ENCODE measurements at regions not wholly inside any gene's neighbourhood (a gene's known extent, or its start where the extent isn't known, plus 50 kb on each side); places are given as distances from the start of the nearest gene placed in this dataset.

- Histone ChIP-seq H3K4me3 (ENCODE audit: low read length) (no peak overlapping the region), H3K27me3 (replicated peaks; ENCODE audit: insufficient read depth, low read length) (no peaks in the 10 kb centered on the region), H3K9me3 (replicated peaks; ENCODE audit: insufficient read depth, low read length) (no peaks in the 10 kb centered on the region), H3K9me2 (replicated peaks; ENCODE audit: insufficient read depth, low read length) (no peaks in the 10 kb centered on the region), H3K36me3 (replicated peaks; ENCODE audit: insufficient read depth, low read length) (no peaks in the 10 kb centered on the region), H3K4me1 (ENCODE audit: low read length) (no peaks in the 10 kb centered on the region), H3F3A (ENCODE audit: insufficient read depth, low read length) (no peaks in the 10 kb centered on the region), H3K9ac (ENCODE audit: low read length) (no peak overlapping the region), H3K4me2 (ENCODE audit: low read depth, low read length) (no peak overlapping the region), H4K20me1 (ENCODE audit: insufficient read depth, low read length) (no peaks in the 10 kb centered on the region), H3K79me2 (ENCODE audit: low read length) (no peaks in the 10 kb centered on the region), H3K27ac (ENCODE audit: low read length) (no peak overlapping the region), H2AFZ (ENCODE audit: low read length) (no peak overlapping the region)
- TF ChIP-seq EZH2phosphoT487 (IDR thresholded peaks at IDR 0.05; ENCODE audit: low read length): no peak
- no peak for TF ChIP-seq EZH2 (optimal IDR thresholded peaks at IDR 0.05; ENCODE audit: low read depth, low read length)
- no peak for TF ChIP-seq CTCF (IDR thresholded peaks at IDR 0.05; ENCODE audit: low read length)
- DNase-seq: no peak
Measured at GRCh38 chr21:19731251-19731650, 1267.0 kb upstream of the NCAM2 start.

- TF ChIP-seq CTCF (IDR thresholded peaks at IDR 0.05; ENCODE audit: low read length): no peak
- TF ChIP-seq EZH2 (optimal IDR thresholded peaks at IDR 0.05; ENCODE audit: low read depth, low read length): no peak
- no peak for TF ChIP-seq EZH2phosphoT487 (IDR thresholded peaks at IDR 0.05; ENCODE audit: low read length)
- Histone ChIP-seq H3K9me3 (replicated peaks; ENCODE audit: insufficient read depth, low read length) (no peaks in the 10 kb centered on the region), H2AFZ (ENCODE audit: low read length) (no peak overlapping the region), H3K27me3 (replicated peaks; ENCODE audit: insufficient read depth, low read length) (no peaks in the 10 kb centered on the region), H3K27ac (ENCODE audit: low read length) (no peak overlapping the region), H4K20me1 (ENCODE audit: insufficient read depth, low read length) (no peaks in the 10 kb centered on the region), H3K9me2 (replicated peaks; ENCODE audit: insufficient read depth, low read length) (no peaks in the 10 kb centered on the region), H3K4me3 (ENCODE audit: low read length) (no peak overlapping the region), H3K4me1 (ENCODE audit: low read length) (no peaks in the 10 kb centered on the region), H3K9ac (ENCODE audit: low read length) (no peak overlapping the region), H3F3A (ENCODE audit: insufficient read depth, low read length) (no peaks in the 10 kb centered on the region), H3K36me3 (replicated peaks; ENCODE audit: insufficient read depth, low read length) (no peaks in the 10 kb centered on the region), H3K4me2 (ENCODE audit: low read depth, low read length) (no peak overlapping the region), H3K79me2 (ENCODE audit: low read length) (no peaks in the 10 kb centered on the region)
- no peak for DNase-seq
Measured at GRCh38 chr21:19759836-19760235, 1238.4 kb upstream of the NCAM2 start.

- no peaks in the 10 kb centered on the region for H4K20me1 ChIP-seq (ENCODE audit: insufficient read depth, low read length)
- H3K9ac ChIP-seq (ENCODE audit: low read length): no peak overlapping the region
- no peaks in the 10 kb centered on the region for H3F3A ChIP-seq (ENCODE audit: insufficient read depth, low read length)
- H3K9me2 ChIP-seq (replicated peaks; ENCODE audit: insufficient read depth, low read length): no peaks in the 10 kb centered on the region
- no peaks in the 10 kb centered on the region for H3K4me1 ChIP-seq (ENCODE audit: low read length)
- no peaks in the 10 kb centered on the region for H3K36me3 ChIP-seq (replicated peaks; ENCODE audit: insufficient read depth, low read length)
- H3K27ac ChIP-seq (ENCODE audit: low read length): no peak overlapping the region
- H2AFZ ChIP-seq (ENCODE audit: low read length): no peak overlapping the region
- TF ChIP-seq EZH2phosphoT487 (IDR thresholded peaks at IDR 0.05; ENCODE audit: low read length) (no peak), EZH2 (optimal IDR thresholded peaks at IDR 0.05; ENCODE audit: low read depth, low read length) (no peak), CTCF (IDR thresholded peaks at IDR 0.05; ENCODE audit: low read length) (no peak)
- H3K9me3 ChIP-seq (replicated peaks; ENCODE audit: insufficient read depth, low read length): no peaks in the 10 kb centered on the region
- H3K4me3 ChIP-seq (ENCODE audit: low read length): no peak overlapping the region
- DNase-seq: no peak
- H3K79me2 ChIP-seq (ENCODE audit: low read length): no peaks in the 10 kb centered on the region
- H3K4me2 ChIP-seq (ENCODE audit: low read depth, low read length): no peak overlapping the region
- no peaks in the 10 kb centered on the region for H3K27me3 ChIP-seq (replicated peaks; ENCODE audit: insufficient read depth, low read length)
Measured at GRCh38 chr21:19767546-19767945, 1230.7 kb upstream of the NCAM2 start.

Data from MM.1S (cell line).